Activated naive CD8-positive, alpha-beta T cell treated with anti-CD3 and anti-CD28 coated beads for 36 hours (primary cell): ENCODE measurements at regions not wholly inside any gene's neighbourhood (a gene's known extent, or its start where the extent isn't known, plus 50 kb on each side); places are given as distances from the start of the nearest gene placed in this dataset.

Experiments
- DNase-seq: peaks from one replicate; pipeline ENCODE4 v3.0.0; 2021
- H3K27ac Mint-ChIP-seq: one replicate; pipeline ENCODE4 v1.8.0; 2022; ENCODE audit warnings: mild to moderate bottlenecking, moderate library complexity, mixed read lengths
- H3K27me3 Mint-ChIP-seq: one replicate; pipeline ENCODE4 v1.8.0; 2022; ENCODE audit warnings: mild to moderate bottlenecking, mixed read lengths
- H3K36me3 Mint-ChIP-seq: one replicate; pipeline ENCODE4 v1.8.0; 2021; ENCODE audit warnings: mild to moderate bottlenecking, mixed read lengths
- H3K4me1 Mint-ChIP-seq: one replicate; pipeline ENCODE4 v1.8.0; 2021; ENCODE audit warnings: mixed read lengths
- H3K4me3 Mint-ChIP-seq: one replicate; pipeline ENCODE4 v1.8.0; 2022; ENCODE audit warnings: mild to moderate bottlenecking, moderate library complexity, mixed read lengths
- H3K9me3 Mint-ChIP-seq: one replicate; pipeline ENCODE4 v1.8.0; 2022; ENCODE audit warnings: mixed read lengths

DNA sequence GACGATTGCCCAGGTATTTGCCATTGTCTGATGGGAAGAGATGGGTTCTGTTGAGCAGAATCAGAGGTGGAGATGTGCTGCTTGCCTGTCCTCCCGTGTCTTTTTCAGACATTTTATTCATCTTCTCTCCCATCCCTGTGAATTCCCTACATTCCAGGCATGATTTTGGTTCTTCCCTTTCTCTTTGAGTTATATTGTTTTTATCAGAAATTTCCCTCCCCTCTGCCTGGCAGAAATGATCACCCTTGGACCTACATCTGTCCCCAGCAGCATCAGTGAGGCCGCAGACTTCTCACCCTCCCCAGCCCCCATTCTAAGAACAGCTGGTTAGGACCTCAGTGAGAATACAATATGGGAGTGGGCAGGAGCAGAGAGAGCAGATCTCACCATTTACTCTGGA, 640.2 kb downstream of the CCDC171 start:
- H3K4me1 Mint-ChIP-seq: peaks cover 5% of the 10 kb centered on the region
- no peak for DNase-seq
- no peak overlapping the region for H3K27ac Mint-ChIP-seq
- H3K4me3 Mint-ChIP-seq: no peak overlapping the region
- H3K9me3 Mint-ChIP-seq: peaks cover 11% of the 10 kb centered on the region
- H3K36me3 Mint-ChIP-seq: no peaks in the 10 kb centered on the region
- no peaks in the 10 kb centered on the region for H3K27me3 Mint-ChIP-seq

DNA sequence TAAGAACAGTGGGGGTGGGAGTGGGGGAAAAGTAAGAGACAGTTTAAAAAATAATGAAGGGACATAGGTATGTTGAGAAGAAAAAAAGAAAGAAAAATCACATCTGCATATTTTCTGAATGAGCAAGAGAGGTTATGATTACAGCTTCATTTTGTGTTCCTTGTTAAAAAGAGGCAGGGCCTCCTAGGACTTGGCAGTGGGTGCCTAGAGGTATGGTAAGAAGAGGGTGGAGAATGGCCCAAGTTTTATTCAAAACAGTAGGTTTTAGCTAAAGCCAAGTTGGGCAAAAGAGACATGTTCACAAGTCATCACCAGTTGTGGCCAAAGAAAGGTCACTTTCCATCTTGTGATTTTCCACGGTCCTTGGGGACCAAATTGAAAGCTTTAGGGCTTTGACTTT, 643.4 kb downstream of the CCDC171 start:
- no peak for DNase-seq
- peaks cover 5% of the 10 kb centered on the region for H3K4me1 Mint-ChIP-seq
- H3K4me3 Mint-ChIP-seq: no peak overlapping the region
- no peaks in the 10 kb centered on the region for H3K27me3 Mint-ChIP-seq
- H3K27ac Mint-ChIP-seq: no peak overlapping the region
- no peaks in the 10 kb centered on the region for H3K9me3 Mint-ChIP-seq
- H3K36me3 Mint-ChIP-seq: no peaks in the 10 kb centered on the region

DNA sequence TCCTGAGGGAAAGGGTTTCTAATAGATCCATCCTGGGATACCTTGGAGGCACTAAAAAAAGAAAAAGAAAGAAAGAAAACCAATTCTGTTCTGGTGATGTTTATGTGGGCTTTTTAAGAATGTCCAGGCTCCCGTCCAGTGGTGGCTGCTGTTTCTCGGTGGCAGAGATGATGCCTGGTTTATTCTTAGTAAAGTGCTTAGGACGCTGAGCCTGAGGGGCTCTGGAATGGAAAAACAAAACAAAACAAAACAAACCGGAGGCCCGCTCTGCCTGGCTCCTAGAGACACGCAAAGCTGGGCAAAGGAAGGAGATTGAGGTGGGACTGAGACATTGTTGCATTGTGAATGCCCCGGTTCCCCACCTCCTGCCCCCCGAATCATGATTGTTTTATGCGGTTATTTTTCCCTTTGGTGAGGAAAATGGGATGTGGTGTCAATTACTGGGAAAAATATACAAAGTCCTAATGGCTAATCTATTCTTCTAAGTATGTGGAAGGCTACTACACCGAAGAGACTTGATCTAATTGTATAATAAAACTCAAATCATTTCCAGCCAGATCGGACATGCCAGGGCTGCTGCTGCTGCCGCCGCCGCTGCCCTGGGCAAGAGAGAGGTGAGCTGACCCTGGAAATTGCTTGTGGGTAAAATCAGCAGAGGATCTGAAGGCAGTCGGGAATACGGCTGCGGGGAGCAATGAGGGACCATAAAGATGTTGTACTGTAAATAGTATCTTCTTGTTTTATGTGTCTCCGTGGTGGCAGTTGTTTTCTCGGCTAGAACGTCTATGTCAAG, 644.9 kb downstream of the CCDC171 start:
- no peak overlapping the region for H3K27ac Mint-ChIP-seq
- no peak overlapping the region for H3K4me3 Mint-ChIP-seq
- H3K27me3 Mint-ChIP-seq: no peaks in the 10 kb centered on the region
- no peaks in the 10 kb centered on the region for H3K4me1 Mint-ChIP-seq
- H3K36me3 Mint-ChIP-seq: no peaks in the 10 kb centered on the region
- H3K9me3 Mint-ChIP-seq: no peaks in the 10 kb centered on the region
- DNase-seq: no peak

DNA sequence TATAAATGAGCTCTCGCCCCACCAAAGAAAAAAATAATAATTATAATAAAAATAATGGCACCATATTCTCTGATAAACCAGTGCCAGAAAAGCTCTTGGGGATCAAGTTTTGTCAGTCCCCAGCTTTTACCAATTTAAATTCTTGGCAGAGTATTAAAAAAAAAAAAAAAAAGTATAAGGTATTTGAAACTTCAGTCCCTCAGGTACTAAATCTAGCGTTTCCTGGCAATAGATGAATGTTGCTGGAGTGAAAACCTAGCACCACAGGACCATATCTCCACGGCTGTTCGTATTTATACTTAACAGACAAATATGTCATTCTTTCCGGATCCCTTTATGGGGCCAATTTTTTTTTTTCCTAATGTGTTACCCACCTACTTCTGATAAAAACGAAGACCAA, 646.2 kb downstream of the CCDC171 start:
- Mint-ChIP-seq H3K27ac (no peak overlapping the region), H3K36me3 (no peaks in the 10 kb centered on the region), H3K4me1 (no peaks in the 10 kb centered on the region), H3K4me3 (no peak overlapping the region), H3K9me3 (no peaks in the 10 kb centered on the region), H3K27me3 (no peaks in the 10 kb centered on the region)
- no peak for DNase-seq

DNA sequence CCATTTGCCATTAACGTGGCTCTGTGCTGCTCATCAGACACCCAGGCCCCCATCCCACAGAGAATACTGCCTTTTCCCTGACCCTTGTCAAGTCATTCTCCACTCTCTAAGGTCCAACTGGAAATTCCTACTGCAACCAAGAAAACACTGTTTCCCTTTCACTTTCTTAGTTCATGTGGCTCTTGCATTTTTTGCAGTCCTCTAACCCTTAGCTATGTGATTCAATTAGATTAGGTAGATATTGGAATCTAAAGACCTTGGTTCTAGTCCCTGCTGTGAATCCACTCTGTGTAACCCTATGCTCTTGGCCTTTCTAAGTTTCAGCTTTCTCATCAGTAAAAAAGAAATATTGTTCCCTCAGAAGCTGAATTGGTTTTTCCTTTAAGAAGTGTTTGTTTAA, 649.4 kb downstream of the CCDC171 start:
- H3K27ac Mint-ChIP-seq: no peak overlapping the region

DNA sequence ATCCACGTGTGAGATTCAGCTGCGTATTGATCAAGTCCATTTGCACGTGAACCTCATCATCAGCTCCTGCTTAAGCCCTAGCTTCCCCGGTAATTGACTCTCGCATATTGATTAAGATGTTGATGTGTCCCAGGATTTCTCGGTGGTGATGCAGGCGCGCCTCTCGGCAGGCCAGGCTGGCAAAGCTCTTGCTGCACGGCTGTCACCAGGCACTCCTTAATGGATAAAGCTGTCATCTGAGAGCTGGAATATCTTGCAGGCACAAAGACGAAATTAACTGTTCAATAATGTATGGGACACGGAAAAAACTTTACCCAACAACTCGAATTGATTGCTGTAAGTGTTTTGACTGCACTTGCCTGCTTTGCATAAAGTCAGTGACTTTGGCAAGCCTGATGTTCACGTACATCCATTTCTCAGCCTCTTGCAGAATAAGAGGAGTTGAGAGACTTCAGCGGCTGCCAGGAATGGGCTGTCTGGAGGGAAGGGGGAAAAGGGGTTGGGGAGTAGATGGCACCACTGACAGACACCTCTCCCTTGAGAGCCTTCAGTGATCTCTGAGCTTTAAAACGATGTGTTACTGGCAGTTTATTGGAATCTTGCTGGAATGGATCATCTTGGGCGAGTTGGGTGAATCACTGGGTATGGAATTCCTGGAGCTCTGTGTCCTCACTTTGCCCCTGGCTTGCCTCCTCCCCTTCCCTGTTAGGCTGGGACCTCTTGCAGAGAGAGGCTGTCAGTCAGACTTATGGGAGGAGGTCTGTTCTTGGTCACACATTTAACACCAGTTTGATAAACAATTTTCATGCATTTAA, 650.3 kb downstream of the CCDC171 start:
- Mint-ChIP-seq H3K4me1 (peaks cover 15% of the 10 kb centered on the region), H3K27me3 (peaks cover 3% of the 10 kb centered on the region), H3K36me3 (peaks cover 3% of the 10 kb centered on the region), H3K4me3 (no peak overlapping the region), H3K9me3 (peaks cover 2% of the 10 kb centered on the region), H3K27ac (no peak overlapping the region)
- no peak for DNase-seq

More for the DNA sequence above, 649.4 kb downstream of the CCDC171 start:
- H3K9me3 Mint-ChIP-seq: peaks cover 2% of the 10 kb centered on the region
- H3K4me1 Mint-ChIP-seq: peaks cover 10% of the 10 kb centered on the region
- H3K27me3 Mint-ChIP-seq: peaks cover 3% of the 10 kb centered on the region
- DNase-seq: no peak
- peaks cover 3% of the 10 kb centered on the region for H3K36me3 Mint-ChIP-seq
- H3K4me3 Mint-ChIP-seq: no peak overlapping the region

DNA sequence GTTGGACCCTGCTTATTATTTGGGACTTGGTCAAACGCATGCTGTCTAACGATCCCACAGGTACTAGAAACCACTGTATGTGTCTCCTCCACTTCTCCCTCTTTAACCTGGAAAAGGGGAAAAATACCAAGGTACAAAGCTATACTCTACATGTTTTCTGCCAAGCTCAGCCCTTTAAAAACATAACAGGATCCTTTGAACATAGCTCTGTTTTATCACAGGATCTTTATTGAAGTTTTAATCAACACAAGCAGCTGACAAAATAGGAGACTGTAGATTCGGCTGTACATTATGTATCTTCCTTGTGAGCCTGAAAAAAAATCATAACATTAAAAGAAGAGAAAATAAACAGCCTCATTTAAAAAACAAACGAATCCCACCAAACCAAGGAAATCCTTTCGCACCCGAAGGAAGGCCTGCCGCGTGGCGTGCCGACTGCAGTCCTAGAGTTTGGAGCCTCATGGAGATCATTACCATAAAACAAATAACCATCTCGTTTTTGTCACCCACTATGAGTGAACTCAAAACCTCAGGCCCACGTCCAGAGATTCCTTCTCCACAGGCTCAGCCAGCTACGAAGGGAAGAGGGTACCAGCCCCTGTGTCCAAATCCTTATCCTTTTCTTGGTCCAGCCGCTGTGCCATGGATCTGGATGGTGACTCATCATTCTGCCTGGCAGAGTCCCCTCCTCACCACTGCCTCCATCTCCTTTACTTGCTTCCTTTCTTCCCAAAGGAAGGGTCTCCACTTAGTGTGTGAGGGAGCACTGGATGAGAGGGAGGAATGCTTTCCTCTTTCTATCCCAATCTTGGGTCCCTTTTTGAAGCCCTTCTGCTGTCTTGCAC, 651.1 kb downstream of the CCDC171 start:
- H3K27me3 Mint-ChIP-seq: peaks cover 3% of the 10 kb centered on the region
- H3K4me1 Mint-ChIP-seq: peaks cover 15% of the 10 kb centered on the region
- H3K27ac Mint-ChIP-seq: no peak overlapping the region
- peaks cover 3% of the 10 kb centered on the region for H3K36me3 Mint-ChIP-seq
- DNase-seq: no peak
- no peak overlapping the region for H3K4me3 Mint-ChIP-seq
- H3K9me3 Mint-ChIP-seq: peaks cover 3% of the 10 kb centered on the region

DNA sequence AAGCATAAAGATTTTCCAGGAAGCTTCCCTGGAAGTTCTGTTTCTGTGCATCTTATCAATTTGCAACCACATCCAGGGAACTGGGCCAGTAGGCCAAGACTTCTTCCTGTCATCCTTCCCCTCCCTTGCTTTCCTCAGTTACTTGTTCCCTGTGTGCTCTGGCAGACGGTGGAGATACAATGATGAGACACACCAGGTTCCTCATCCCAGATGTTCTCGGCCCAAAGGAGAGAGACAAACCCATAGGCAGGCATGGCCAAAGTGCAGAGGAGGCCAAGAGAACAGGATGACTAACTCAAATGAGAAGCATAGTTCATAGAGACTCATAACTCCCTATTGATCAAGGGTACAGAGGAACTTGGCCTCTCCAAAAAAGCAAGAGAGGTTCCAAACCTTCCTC, 652.6 kb downstream of the CCDC171 start:
- no peak for DNase-seq
- Mint-ChIP-seq H3K4me3 (no peak overlapping the region), H3K27ac (no peak overlapping the region), H3K9me3 (peaks cover 7% of the 10 kb centered on the region), H3K27me3 (peaks cover 3% of the 10 kb centered on the region), H3K4me1 (peaks cover 15% of the 10 kb centered on the region), H3K36me3 (peaks cover 4% of the 10 kb centered on the region)

DNA sequence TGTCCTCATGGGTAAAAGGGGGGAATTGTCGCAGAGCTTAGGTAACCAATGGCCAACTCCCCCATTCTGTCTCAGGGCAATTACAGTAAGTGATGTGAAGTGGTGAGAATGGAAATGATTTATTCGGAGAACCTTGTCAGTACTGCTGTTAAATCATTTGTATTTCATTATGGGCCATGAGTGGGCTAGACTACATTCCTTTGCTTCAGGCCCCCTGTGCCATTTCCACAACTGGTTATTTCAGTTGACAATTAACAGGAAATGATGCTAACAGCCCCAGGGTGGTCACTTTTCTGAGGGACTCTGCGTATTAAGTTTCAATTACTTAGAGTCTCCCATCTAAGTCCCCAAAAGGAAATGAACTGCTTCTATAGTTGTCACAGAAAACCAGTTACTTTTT, 653.7 kb downstream of the CCDC171 start:
- no peak for DNase-seq
- peaks cover 3% of the 10 kb centered on the region for H3K27me3 Mint-ChIP-seq

DNA sequence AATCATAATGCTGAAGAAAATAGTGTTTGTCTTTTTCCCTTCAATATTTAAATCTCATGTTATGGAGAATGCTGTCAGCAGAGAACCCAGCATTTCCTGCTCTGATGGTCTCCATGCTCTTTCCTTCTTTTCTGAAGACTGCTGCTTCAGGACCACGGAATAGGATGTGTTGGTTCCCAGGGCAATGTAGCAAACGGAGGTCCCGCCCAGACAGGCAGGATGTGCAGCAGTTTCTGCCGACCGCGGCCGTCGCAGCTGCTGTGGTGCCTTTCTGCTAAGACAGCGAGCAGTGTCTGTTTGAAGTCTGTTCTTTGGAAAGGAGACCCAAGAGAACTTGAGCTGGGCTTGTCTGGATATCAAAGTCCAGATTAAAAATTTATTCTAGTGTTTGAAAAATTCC, 654.3 kb downstream of the CCDC171 start:
- DNase-seq: peak; percentile 34
- H3K4me1 Mint-ChIP-seq: peaks cover 15% of the 10 kb centered on the region
- peak overlapping the region; percentile 65 for H3K27ac Mint-ChIP-seq
- H3K27me3 Mint-ChIP-seq: peaks cover 3% of the 10 kb centered on the region
- peak overlapping the region; percentile 58 for H3K4me3 Mint-ChIP-seq
- H3K9me3 Mint-ChIP-seq: peaks cover 7% of the 10 kb centered on the region
- H3K36me3 Mint-ChIP-seq: peaks cover 4% of the 10 kb centered on the region

More for the DNA sequence above, 653.7 kb downstream of the CCDC171 start:
- H3K9me3 Mint-ChIP-seq: peaks cover 7% of the 10 kb centered on the region
- peaks cover 15% of the 10 kb centered on the region for H3K4me1 Mint-ChIP-seq
- H3K36me3 Mint-ChIP-seq: peaks cover 4% of the 10 kb centered on the region
- H3K4me3 Mint-ChIP-seq: no peak overlapping the region
- no peak overlapping the region for H3K27ac Mint-ChIP-seq

DNA sequence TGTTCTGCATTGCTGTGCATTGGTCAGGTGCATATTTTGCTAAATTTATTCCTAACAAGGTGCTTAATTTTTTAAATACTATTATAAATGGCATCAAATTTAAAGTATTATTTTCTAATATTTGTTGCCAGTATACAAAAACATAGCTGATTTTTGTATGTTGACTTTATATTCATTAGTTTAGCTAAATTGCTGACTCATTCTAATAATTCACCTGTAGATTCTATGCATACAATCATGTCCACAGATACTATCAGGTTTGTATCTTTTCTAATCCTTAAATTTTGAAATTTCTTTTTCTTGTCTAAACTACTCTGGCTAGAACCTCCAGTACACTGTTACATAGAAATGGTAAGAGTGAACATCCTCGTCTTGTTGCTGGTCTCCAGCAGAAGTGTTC, 657.6 kb downstream of the CCDC171 start:
- Mint-ChIP-seq H3K36me3 (peaks cover 4% of the 10 kb centered on the region), H3K27ac (no peak overlapping the region), H3K4me3 (no peak overlapping the region), H3K4me1 (peaks cover 15% of the 10 kb centered on the region), H3K9me3 (peaks cover 7% of the 10 kb centered on the region), H3K27me3 (peaks cover 2% of the 10 kb centered on the region)
- DNase-seq: no peak

DNA sequence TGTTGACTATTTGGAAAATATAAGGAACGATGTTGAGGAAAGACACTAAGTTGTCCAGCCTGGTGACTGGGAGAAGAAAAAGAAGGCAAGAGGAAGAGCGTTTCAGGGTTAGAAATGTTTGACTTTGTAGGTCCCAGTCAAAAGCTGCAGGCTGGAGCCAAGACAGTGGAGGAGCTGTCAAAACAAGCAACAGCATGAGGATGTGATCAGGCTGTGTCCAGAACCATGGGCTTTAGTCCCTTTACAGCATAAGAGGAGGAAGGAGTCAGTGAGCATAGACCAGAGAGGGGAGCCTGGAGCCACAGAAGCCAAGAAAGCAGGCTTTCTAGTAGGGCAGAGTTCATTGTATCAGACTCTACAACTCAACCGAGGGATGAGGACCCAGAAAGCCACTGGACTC, 658.5 kb downstream of the BNC2 start:
- Mint-ChIP-seq H3K4me3 (no peak overlapping the region), H3K36me3 (peaks cover 2% of the 10 kb centered on the region), H3K27ac (no peak overlapping the region), H3K4me1 (peaks cover 8% of the 10 kb centered on the region), H3K9me3 (peaks cover 6% of the 10 kb centered on the region), H3K27me3 (no peaks in the 10 kb centered on the region)
- DNase-seq: no peak

DNA sequence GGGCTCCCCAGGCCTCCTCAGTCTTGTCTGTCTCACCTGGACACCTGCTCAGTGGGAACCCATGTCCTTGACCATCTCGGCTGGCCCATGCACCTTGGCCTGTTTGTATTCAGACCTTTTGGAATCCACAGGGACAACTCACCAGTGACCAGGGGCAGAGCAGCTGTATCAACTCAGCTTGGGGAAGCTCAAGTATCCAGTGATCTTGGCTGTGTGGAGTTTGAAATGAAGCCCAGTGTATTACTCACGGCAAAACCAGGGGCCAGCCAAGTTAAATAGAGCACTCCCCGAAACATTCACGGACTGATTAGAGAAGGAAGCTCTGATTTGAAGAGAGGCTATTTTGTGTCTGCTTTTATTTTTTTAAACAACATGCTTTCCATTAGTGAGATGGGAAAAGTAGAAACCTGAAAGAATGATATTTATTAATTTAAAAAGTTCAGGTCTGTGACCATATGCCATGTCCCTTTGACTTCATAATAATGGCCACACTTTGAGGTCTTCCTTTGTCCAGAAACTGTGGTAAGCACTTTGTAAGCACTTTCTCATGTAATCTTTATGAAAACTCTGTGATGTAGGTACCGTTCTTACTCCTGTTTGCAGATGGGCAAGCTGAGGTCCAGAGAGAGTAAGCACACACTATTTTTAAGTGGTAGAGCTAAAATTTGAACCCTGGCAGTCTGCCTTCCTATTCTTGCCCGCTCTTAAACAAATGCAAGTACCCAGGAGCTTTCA, 656.5 kb downstream of the BNC2 start:
- Mint-ChIP-seq H3K36me3 (peaks cover 2% of the 10 kb centered on the region), H3K4me1 (no peaks in the 10 kb centered on the region), H3K27me3 (no peaks in the 10 kb centered on the region), H3K27ac (no peak overlapping the region), H3K4me3 (no peak overlapping the region), H3K9me3 (peaks cover 4% of the 10 kb centered on the region)
- no peak for DNase-seq

DNA sequence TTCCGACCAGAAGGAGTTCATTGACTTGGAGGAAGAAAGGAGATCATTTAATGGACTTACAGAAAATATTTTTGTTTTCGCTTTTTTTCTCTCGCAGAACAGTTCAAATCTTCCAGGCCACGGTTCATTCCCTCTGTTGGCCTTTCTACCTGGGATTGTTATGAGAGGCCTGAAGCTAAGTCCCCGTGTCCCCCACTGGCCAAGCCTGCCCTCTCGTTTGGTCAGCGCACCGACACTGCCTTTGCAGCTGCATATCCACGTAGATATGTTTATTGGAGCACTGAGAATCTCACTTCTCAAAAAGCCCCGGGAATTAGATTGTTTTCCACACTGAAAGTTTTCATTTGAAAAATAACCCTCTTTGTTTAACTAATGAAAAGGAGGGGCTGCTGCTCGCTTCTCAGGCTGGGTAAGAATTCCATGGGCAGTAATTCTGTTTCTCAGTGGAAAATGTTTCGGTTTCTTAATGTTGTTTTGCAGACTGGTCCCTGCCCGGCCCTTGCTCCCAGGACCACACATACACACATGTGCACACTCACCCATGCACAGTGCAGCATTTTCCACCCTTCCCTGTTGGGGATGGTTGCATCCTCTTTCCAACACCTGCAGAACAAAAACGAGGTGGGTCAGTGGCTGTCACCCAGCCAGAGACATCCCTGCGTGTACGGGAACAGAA, 655.7 kb downstream of the BNC2 start:
- Mint-ChIP-seq H3K9me3 (peaks cover 4% of the 10 kb centered on the region), H3K27ac (no peak overlapping the region), H3K4me3 (no peak overlapping the region), H3K36me3 (peaks cover 2% of the 10 kb centered on the region), H3K27me3 (no peaks in the 10 kb centered on the region), H3K4me1 (no peaks in the 10 kb centered on the region)
- DNase-seq: no peak
